ENCODE measurements at regions not wholly inside any gene's neighbourhood (a gene's known extent, or its start where the extent isn't known, plus 50 kb on each side); places are given as distances from the start of the nearest gene placed in this dataset.

DNA sequence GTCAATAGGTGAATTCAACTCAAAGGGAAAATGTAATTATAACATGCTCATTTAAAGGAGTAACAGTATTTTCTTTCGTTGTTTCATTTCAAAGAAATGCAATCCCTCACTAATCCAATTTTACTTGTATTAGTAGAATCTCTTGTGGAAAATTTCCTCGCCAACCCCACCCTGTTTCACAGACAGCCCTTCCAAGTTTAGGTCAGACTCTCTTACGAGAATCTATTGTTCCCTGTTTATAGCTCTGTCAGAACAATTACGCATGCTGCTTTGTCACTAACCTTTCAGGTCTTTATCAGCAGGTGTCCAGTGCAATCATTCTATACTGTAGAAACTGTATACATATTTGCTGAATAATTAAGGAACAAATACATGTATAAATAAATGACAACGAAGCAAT, 657.8 kb upstream of the LINC00305 start:
- TF ChIP-seq CTCF (conservative IDR thresholded peaks at IDR 0.05), result no peak
- H3K27ac ChIP-seq, result no peak overlapping the region

- no peak overlapping the region for H3K27ac ChIP-seq
- no peak for TF ChIP-seq CTCF (conservative IDR thresholded peaks at IDR 0.05)
Measured at GRCh38 chr18:64806232-64806631, 657.3 kb upstream of the LINC00305 start.

DNA sequence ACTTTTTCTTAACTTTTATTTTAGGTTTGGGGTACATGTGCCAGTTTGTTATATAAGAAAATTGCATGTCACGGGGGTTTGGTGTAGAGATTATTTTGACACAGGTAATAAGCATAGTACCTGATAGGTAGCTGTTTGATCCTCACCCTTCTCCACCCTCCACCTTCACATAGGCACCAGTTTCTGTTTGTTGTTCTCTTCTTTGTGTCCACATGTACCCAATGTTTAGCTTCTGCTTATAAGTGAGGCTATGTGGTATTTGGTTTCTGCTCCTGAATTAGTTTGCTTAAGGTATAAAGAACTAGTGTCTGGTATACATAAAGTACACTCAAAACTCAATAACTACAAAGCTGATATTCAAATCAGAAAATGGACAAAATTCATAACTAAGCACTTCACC, 654.6 kb upstream of the LINC00305 start:
- TF ChIP-seq CTCF (conservative IDR thresholded peaks at IDR 0.05), result no peak
- no peak overlapping the region for H3K27ac ChIP-seq

DNA sequence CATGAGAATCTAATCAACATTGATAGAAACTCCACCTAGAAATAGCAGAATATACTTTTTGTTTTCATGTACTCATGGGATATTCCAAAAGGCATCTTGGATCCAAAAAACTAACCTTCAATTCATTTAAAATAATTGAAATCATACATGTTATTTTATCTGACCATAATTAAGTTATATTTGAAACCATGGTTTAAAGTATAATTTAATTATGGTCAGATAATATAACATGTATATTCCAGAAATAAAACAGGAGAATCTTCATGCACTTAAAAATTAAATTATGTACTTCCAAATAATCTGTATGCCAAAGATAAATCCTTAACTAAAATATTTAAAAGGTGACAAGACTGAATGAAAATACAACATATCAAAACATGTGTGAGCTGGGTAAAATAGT, 651.3 kb upstream of the LINC00305 start:
- no peak overlapping the region for H3K27ac ChIP-seq
- TF ChIP-seq CTCF (conservative IDR thresholded peaks at IDR 0.05), result no peak

GRCh38 chr18:64799376-64799775, 650.5 kb upstream of the LINC00305 start:
- TF ChIP-seq CTCF (conservative IDR thresholded peaks at IDR 0.05), result no peak

GRCh38 chr18:64791236-64791635, 642.3 kb upstream of the LINC00305 start:
- no peak overlapping the region for H3K27ac ChIP-seq
- TF ChIP-seq CTCF (conservative IDR thresholded peaks at IDR 0.05), result no peak

More at GRCh38 chr18:64799376-64799775, 650.5 kb upstream of the LINC00305 start:
- no peak overlapping the region for H3K27ac ChIP-seq

GRCh38 chr18:64785686-64786085, 636.8 kb upstream of the LINC00305 start:
- no peak for TF ChIP-seq CTCF (conservative IDR thresholded peaks at IDR 0.05)

GRCh38 chr18:64777556-64777955, 628.7 kb upstream of the LINC00305 start:
- no peak overlapping the region for H3K27ac ChIP-seq
- TF ChIP-seq CTCF (conservative IDR thresholded peaks at IDR 0.05), result no peak

More at GRCh38 chr18:64785686-64786085, 636.8 kb upstream of the LINC00305 start:
- H3K27ac ChIP-seq, result no peak overlapping the region

All from VCaP (cell line).